GM12864 (cell line): ENCODE measurements at regions not wholly inside any gene's neighbourhood (a gene's known extent, or its start where the extent isn't known, plus 50 kb on each side); places are given as distances from the start of the nearest gene placed in this dataset.

Experiments used
- DNase-seq: peaks from one replicate; pipeline ENCODE4 v3.0.0-alpha.2; 2011; ENCODE audit warnings: low read depth
- H3K4me3 ChIP-seq: 2 replicates; pipeline ENCODE4 v1.5.1; 2011; ENCODE audit warnings: mild to moderate bottlenecking, low read depth, low read length, control low read depth
- TF ChIP-seq, protein P1 (sequence below): IDR thresholded peaks from 2 replicates; pipeline ENCODE4 v1.5.1; 2011; ENCODE audit warnings: low read depth, mild to moderate bottlenecking, moderate library complexity, low read length, control low read depth, inconsistent platforms; ENCODE audit errors: missing control alignments

- TF ChIP-seq, protein P1, sequence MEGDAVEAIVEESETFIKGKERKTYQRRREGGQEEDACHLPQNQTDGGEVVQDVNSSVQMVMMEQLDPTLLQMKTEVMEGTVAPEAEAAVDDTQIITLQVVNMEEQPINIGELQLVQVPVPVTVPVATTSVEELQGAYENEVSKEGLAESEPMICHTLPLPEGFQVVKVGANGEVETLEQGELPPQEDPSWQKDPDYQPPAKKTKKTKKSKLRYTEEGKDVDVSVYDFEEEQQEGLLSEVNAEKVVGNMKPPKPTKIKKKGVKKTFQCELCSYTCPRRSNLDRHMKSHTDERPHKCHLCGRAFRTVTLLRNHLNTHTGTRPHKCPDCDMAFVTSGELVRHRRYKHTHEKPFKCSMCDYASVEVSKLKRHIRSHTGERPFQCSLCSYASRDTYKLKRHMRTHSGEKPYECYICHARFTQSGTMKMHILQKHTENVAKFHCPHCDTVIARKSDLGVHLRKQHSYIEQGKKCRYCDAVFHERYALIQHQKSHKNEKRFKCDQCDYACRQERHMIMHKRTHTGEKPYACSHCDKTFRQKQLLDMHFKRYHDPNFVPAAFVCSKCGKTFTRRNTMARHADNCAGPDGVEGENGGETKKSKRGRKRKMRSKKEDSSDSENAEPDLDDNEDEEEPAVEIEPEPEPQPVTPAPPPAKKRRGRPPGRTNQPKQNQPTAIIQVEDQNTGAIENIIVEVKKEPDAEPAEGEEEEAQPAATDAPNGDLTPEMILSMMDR: no peak
- DNase-seq: no peak
Observed at GRCh38 chr18:40075616-40076015, 1879.4 kb upstream of the PIK3C3 start.

GRCh38 chr18:40072761-40073160 lies 1882.3 kb upstream of the PIK3C3 start:
- TF ChIP-seq, protein P1: no peak
- DNase-seq: no peak
- H3K4me3 ChIP-seq: no peak overlapping the region

More at GRCh38 chr18:40075616-40076015, 1879.4 kb upstream of the PIK3C3 start:
- H3K4me3 ChIP-seq: no peak overlapping the region

- TF ChIP-seq, protein P1: no peak
- no peak for DNase-seq
- no peak overlapping the region for H3K4me3 ChIP-seq
Observed at GRCh38 chr18:40066368-40066767, 1888.7 kb upstream of the PIK3C3 start.

GRCh38 chr18:40063488-40063887 lies 1891.5 kb upstream of the PIK3C3 start:
- TF ChIP-seq, protein P1: no peak
- no peak for DNase-seq

GRCh38 chr18:40061086-40061485 lies 1893.9 kb upstream of the PIK3C3 start:
- H3K4me3 ChIP-seq: no peak overlapping the region
- TF ChIP-seq, protein P1: no peak
- DNase-seq: no peak

More at GRCh38 chr18:40063488-40063887, 1891.5 kb upstream of the PIK3C3 start:
- no peak overlapping the region for H3K4me3 ChIP-seq

- DNase-seq: no peak
- TF ChIP-seq, protein P1: no peak
- H3K4me3 ChIP-seq: no peak overlapping the region
Observed at GRCh38 chr18:40060562-40060961, 1894.5 kb upstream of the PIK3C3 start.

GRCh38 chr18:40058811-40059570 lies 1896.0 kb upstream of the PIK3C3 start:
- DNase-seq: no peak
- TF ChIP-seq, protein P1: no peak
- no peak overlapping the region for H3K4me3 ChIP-seq
